Neuronal stem cell (in vitro differentiated cells): ENCODE measurements at regions not wholly inside any gene's neighbourhood (a gene's known extent, or its start where the extent isn't known, plus 50 kb on each side); places are given as distances from the start of the nearest gene placed in this dataset.
"Not testable (repeated sequence)": the region's sequence is repeated elsewhere in the genome, so short reads cannot be mapped to it uniquely, and the experiment has no call there.

Experiments used
- DNase-seq: peaks from one replicate; pipeline ENCODE4 v3.0.0-alpha.2; 2013; ENCODE audit warnings: low spot score
- H2AFZ ChIP-seq: one replicate; pipeline ENCODE4 v1.6.1; 2013; ENCODE audit warnings: mild to moderate bottlenecking, low read length, inconsistent platforms
- H2AK5ac ChIP-seq: 2 replicates; pipeline ENCODE4 v1.6.1; 2013; ENCODE audit warnings: low read depth, mild to moderate bottlenecking, inconsistent platforms, low read length, moderate library complexity, mixed read lengths
- H2BK120ac ChIP-seq: 2 replicates; pipeline ENCODE4 v1.6.1; 2013; ENCODE audit warnings: low read depth, mild to moderate bottlenecking, inconsistent platforms, low read length, moderate library complexity, mixed read lengths
- H2BK12ac ChIP-seq: one replicate; pipeline ENCODE4 v1.6.1; 2013; ENCODE audit warnings: low read length, inconsistent platforms
- H2BK15ac ChIP-seq: 2 replicates; pipeline ENCODE4 v1.6.1; 2013; ENCODE audit warnings: mild to moderate bottlenecking, low read length, inconsistent platforms, mixed read lengths
- H2BK5ac ChIP-seq: one replicate; pipeline ENCODE4 v1.6.1; 2013; ENCODE audit warnings: inconsistent platforms, mild to moderate bottlenecking, low read length, moderate library complexity
- H3K14ac ChIP-seq: one replicate; pipeline ENCODE4 v1.6.1; 2013; ENCODE audit warnings: low read length, inconsistent platforms
- H3K18ac ChIP-seq: 2 replicates; pipeline ENCODE4 v1.6.1; 2013; ENCODE audit warnings: low read length, inconsistent platforms
- H3K23ac ChIP-seq: 2 replicates; pipeline ENCODE4 v1.6.1; 2013; ENCODE audit warnings: low read depth, mild to moderate bottlenecking, mixed read lengths, low read length, inconsistent platforms; ENCODE audit not compliant: poor library complexity
- H3K27ac ChIP-seq: replicated peaks from 3 replicates; pipeline ENCODE4 v1.5.1; 2013; ENCODE audit warnings: low read length, inconsistent platforms
- H3K27me3 ChIP-seq, 3 experiments: 2 replicates each; pipeline ENCODE4 v1.6.1; 2013; ENCODE audit warnings: low read length in 3 of 3, mild to moderate bottlenecking in 2 of 3, inconsistent platforms in 1 of 3, low read depth in 1 of 3, mixed read lengths in 1 of 3, moderate library complexity in 1 of 3; ENCODE audit not compliant: control insufficient read depth in 3 of 3, insufficient read depth in 3 of 3
- H3K36me3 ChIP-seq, 2 donors: replicated peaks in 1 of 2; 2 replicates each; pipeline ENCODE4 v1.6.1; 2013; ENCODE audit warnings: low read length in 2 of 2; ENCODE audit not compliant: control insufficient read depth in 2 of 2, insufficient read depth in 2 of 2
- H3K4ac ChIP-seq: 2 replicates; pipeline ENCODE4 v1.6.1; 2013; ENCODE audit warnings: inconsistent platforms, mild to moderate bottlenecking, low read length, moderate library complexity
- H3K4me1 ChIP-seq, 2 donors: 1 replicate in 1 of 2; 2 replicates in 1 of 2; pipeline ENCODE4 v1.6.1; 2013; ENCODE audit warnings: low read length in 2 of 2, low read depth in 1 of 2; ENCODE audit not compliant: control insufficient read depth in 2 of 2, insufficient read depth in 1 of 2
- H3K4me2 ChIP-seq: one replicate; pipeline ENCODE4 v1.6.1; 2013; ENCODE audit warnings: mild to moderate bottlenecking, low read length, inconsistent platforms; ENCODE audit not compliant: insufficient read depth, poor library complexity, severe bottlenecking
- H3K4me3 ChIP-seq, 2 donors: 2 replicates each; pipeline ENCODE4 v1.5.1; 2013; ENCODE audit warnings: low read length in 2 of 2, mild to moderate bottlenecking in 2 of 2, inconsistent platforms in 1 of 2, moderate library complexity in 1 of 2
- H3K79me1 ChIP-seq: one replicate; pipeline ENCODE4 v1.6.1; 2013; ENCODE audit warnings: low read depth, mild to moderate bottlenecking, inconsistent platforms, low read length, moderate library complexity
- H3K9ac ChIP-seq: one replicate; pipeline ENCODE4 v1.6.1; 2013; ENCODE audit warnings: mild to moderate bottlenecking, low read depth, low read length, inconsistent platforms; ENCODE audit not compliant: poor library complexity
- H3K9me3 ChIP-seq, 2 donors: replicated peaks in 1 of 2; 2 replicates each; pipeline versions ENCODE3 to v1.6.1; 2013; ENCODE audit warnings: low read length in 2 of 2, mild to moderate bottlenecking in 2 of 2, inconsistent platforms in 1 of 2, low read depth in 1 of 2, mixed read lengths in 1 of 2, moderate library complexity in 1 of 2; ENCODE audit not compliant: control insufficient read depth in 2 of 2, insufficient read depth in 1 of 2
- H4K8ac ChIP-seq: one replicate; pipeline ENCODE4 v1.6.1; 2013; ENCODE audit warnings: low read depth, mild to moderate bottlenecking, inconsistent platforms, low read length, moderate library complexity
- H4K91ac ChIP-seq: one replicate; pipeline ENCODE4 v1.6.1; 2013; ENCODE audit warnings: low read length, low read depth, mild to moderate bottlenecking, inconsistent platforms; ENCODE audit not compliant: poor library complexity
- WGBS, 2 donors: extraction: QIAGEN DNeasy Blood & Tissue Kit; methylation state at CpG; one replicate each; pipeline ENCODE4 v1.1.7; 2013; ENCODE audit warnings: missing lambda C conversion rate in 2 of 2, mixed read lengths in 1 of 2; ENCODE audit not compliant: insufficient read length in 2 of 2, insufficient replicate concordance in 1 of 2; ENCODE audit errors: extremely low coverage in 2 of 2; 5-methylcytosine and 5-hydroxymethylcytosine counted together

DNA sequence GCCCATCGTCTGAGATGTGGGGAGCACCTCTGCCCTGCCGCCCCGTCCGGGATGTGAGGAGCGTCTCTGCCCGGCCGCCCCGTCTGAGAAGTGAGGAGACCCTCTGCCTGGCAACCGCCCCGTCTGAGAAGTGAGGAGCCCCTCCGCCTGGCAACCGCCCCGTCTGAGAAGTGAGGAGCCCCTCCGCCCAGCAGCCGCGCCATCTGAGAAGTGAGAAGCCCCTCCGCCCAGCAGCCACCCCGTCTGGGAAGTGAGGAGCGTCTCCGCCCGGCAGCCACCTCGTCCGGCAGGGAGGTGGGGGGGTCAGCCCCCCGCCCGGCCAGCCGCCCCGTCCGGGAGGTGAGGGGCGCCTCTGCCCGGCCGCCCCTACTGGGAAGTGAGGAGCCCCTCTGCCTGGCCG is 267.2 kb downstream of the MEF2C start:
- not testable (repeated sequence) for H3K4me2 ChIP-seq, H2BK120ac ChIP-seq, H3K9me3 ChIP-seq, H2BK5ac ChIP-seq, H3K14ac ChIP-seq, H3K36me3 ChIP-seq, H2BK12ac ChIP-seq, H4K8ac ChIP-seq, H4K91ac ChIP-seq, DNase-seq, H2AK5ac ChIP-seq, H3K4me3 ChIP-seq, H3K18ac ChIP-seq, H3K79me1 ChIP-seq, H3K27ac ChIP-seq, H2BK15ac ChIP-seq, H2AFZ ChIP-seq, H3K9ac ChIP-seq, H3K4me1 ChIP-seq, H3K4ac ChIP-seq, H3K27me3 ChIP-seq, H3K23ac ChIP-seq
- WGBS, 2 donors = no CpG with 5 or more reads among the region's 32 CpGs

DNA sequence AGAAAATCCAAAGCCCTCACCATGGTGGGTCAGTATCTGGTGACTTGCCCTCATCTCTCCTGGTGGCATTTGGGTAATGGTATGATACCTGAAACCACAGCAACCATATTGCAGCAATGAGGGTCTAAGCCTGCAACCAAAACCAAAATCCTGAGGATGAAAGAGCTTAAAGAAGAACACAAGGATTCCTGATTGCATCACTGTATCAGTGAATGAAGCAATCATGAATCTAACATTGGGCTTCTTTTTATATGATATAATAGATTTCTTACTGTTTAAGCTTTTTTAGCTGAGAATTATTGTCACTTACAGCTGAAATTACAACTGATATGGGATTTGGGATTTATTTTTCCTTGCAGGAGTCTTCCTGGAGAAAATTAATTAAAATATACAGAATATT is 269.9 kb downstream of the MEF2C start:
- Histone ChIP-seq H3K9ac (no peak overlapping the region), H3K27me3 (no peaks in the 10 kb centered on the region), H3K27ac (no peak overlapping the region), H3K4ac (no peak overlapping the region), H3K18ac (no peak overlapping the region), H3K14ac (no peak overlapping the region), H3K4me3 (no peak overlapping the region), H2AFZ (no peak overlapping the region), H3K79me1 (no peaks in the 10 kb centered on the region), H2BK5ac (no peak overlapping the region), H4K91ac (no peak overlapping the region), H2BK120ac (no peak overlapping the region), H2BK15ac (no peak overlapping the region), H3K4me1 (no peaks in the 10 kb centered on the region), H3K9me3 (no peaks in the 10 kb centered on the region), H2AK5ac (no peak overlapping the region), H2BK12ac (no peak overlapping the region), H3K36me3 (no peaks in the 10 kb centered on the region), H3K23ac (no peak overlapping the region), H3K4me2 (no peak overlapping the region), H4K8ac (no peak overlapping the region)
- DNase-seq = no peak

DNA sequence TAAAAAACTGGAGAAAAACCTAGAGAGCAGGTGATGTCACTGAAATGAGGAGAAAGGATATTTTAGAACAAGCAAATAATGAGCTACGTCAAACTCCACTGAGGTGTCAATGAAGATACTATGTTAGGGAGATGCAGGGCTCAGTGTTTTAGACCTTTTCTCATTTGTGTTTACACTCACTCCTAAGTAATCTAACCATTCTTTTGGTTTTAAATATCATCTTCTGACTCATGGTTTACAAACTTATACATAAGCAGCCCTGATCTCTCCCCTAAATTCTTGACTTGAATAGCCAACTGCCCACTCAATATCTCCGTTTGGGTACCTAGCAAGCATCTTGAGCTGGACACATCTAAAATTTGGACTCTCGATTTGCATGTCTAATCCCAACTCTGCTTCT is 272.4 kb downstream of the MEF2C start:
- no peak overlapping the region for H4K8ac ChIP-seq
- WGBS, 2 donors = no CpG with 5 or more reads among the region's 3 CpGs

GRCh38 chr5:88607492-88607891 is 275.5 kb downstream of the MEF2C start:
- Histone ChIP-seq H3K27me3 (no peaks in the 10 kb centered on the region), H3K4me2 (no peak overlapping the region), H2AFZ (no peak overlapping the region), H3K14ac (no peak overlapping the region), H2BK5ac (no peak overlapping the region), H3K9me3 (no peaks in the 10 kb centered on the region), H4K91ac (no peak overlapping the region), H4K8ac (no peak overlapping the region), H3K23ac (no peak overlapping the region), H3K4ac (no peak overlapping the region), H2BK120ac (no peak overlapping the region), H3K36me3 (no peaks in the 10 kb centered on the region), H3K4me3 (no peak overlapping the region), H3K79me1 (no peaks in the 10 kb centered on the region), H2BK15ac (no peak overlapping the region), H3K4me1 (no peaks in the 10 kb centered on the region), H3K18ac (no peak overlapping the region), H2AK5ac (no peak overlapping the region), H3K9ac (no peak overlapping the region), H3K27ac (no peak overlapping the region), H2BK12ac (no peak overlapping the region)
- DNase-seq = no peak
- WGBS, 2 donors = no CpG with 5 or more reads among the region's 1 CpG

More for the DNA sequence above, 272.4 kb downstream of the MEF2C start:
- H3K18ac ChIP-seq = no peak overlapping the region
- no peak overlapping the region for H2BK120ac ChIP-seq
- no peak overlapping the region for H3K23ac ChIP-seq
- H3K4me1 ChIP-seq = no peaks in the 10 kb centered on the region
- H3K4ac ChIP-seq = no peak overlapping the region
- no peak overlapping the region for H3K4me3 ChIP-seq
- DNase-seq = no peak
- H4K91ac ChIP-seq = no peak overlapping the region
- no peak overlapping the region for H2BK15ac ChIP-seq
- H2AFZ ChIP-seq = no peak overlapping the region
- H3K27ac ChIP-seq = no peak overlapping the region
- H2AK5ac ChIP-seq = no peak overlapping the region
- no peak overlapping the region for H3K14ac ChIP-seq
- no peak overlapping the region for H2BK12ac ChIP-seq
- no peak overlapping the region for H2BK5ac ChIP-seq
- H3K36me3 ChIP-seq = no peaks in the 10 kb centered on the region
- H3K79me1 ChIP-seq = no peaks in the 10 kb centered on the region
- H3K9ac ChIP-seq = no peak overlapping the region
- no peak overlapping the region for H3K4me2 ChIP-seq
- H3K9me3 ChIP-seq = no peaks in the 10 kb centered on the region
- H3K27me3 ChIP-seq = no peaks in the 10 kb centered on the region
